ENCODE measurements at regions not wholly inside any gene's neighbourhood (a gene's known extent, or its start where the extent isn't known, plus 50 kb on each side); places are given as distances from the start of the nearest gene placed in this dataset.

- DNase-seq (ENCODE audit: low spot score) = no peak
Measured at GRCh38 chr20:19807946-19808330, 49.9 kb downstream of the RIN2 start.

GRCh38 chr20:19808498-19808897 lies 50.4 kb downstream of the RIN2 start:
- DNase-seq (ENCODE audit: low spot score) = no peak

DNA sequence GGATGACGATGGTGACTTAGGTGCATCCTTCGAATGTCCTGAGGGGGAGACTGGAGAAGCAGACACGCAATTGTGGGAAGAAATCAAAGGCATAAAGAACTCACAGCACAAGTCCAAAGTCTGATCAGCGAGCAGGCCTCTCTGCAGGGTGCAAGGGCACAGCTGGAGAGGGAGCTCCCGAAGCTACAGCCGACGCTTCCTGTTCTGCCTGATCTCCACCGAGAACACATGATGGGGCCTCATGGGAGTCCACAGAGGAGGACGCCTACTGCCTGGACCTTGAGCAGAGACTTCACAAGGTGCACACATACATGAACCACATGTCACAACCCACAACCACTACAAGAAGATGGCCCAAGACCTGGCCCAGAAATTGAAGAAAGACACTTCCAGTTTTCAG lies 51.4 kb downstream of the RIN2 start:
- DNase-seq (ENCODE audit: low spot score) = no peak

DNA sequence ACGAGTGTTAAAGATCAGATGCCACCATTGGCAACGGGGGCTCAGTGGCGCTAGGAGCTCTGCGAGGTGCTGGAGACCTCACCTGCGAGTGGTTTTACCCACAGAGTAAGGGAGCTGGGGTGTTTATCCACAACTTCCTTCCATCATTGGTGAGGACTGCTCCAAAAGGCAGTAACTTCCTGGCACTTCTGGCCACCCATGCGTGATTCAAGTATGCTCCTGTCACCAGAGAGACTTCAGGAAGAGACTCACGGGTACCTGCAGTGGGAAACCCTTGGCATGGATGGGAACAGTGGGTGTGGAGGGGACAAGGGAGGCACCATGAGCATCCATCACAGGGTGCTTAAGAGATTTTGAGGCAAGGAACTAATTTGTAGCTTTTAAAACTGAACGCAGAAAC lies 53.2 kb downstream of the RIN2 start:
- no peak for DNase-seq (ENCODE audit: low spot score)

- DNase-seq (ENCODE audit: low spot score) = no peak
Measured at GRCh38 chr20:19812056-19812455, 54.0 kb downstream of the RIN2 start.

DNA sequence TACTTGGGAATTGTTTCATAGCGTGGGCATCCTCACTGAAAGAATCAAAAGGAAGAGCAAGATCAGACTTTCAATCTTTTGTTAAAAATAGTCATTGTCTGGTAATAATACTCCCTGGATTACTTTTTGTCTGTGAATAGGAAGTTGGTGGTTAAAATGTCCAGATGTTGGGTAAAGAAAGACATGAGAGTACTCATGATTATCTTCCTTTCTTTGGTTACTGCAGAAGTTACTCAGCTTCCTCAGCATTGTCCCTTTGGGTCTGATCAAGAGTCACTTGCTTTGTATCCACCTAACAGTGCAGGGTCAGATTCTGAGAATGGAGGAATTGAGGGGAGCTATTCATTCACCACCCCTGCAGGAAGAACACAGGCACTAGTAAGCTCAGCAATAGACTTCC lies 54.6 kb downstream of the RIN2 start:
- DNase-seq (ENCODE audit: low spot score) = no peak

- peak; percentile 25 for DNase-seq (ENCODE audit: low spot score)
Measured at GRCh38 chr20:19813846-19814640, 56.0 kb downstream of the RIN2 start.

DNA sequence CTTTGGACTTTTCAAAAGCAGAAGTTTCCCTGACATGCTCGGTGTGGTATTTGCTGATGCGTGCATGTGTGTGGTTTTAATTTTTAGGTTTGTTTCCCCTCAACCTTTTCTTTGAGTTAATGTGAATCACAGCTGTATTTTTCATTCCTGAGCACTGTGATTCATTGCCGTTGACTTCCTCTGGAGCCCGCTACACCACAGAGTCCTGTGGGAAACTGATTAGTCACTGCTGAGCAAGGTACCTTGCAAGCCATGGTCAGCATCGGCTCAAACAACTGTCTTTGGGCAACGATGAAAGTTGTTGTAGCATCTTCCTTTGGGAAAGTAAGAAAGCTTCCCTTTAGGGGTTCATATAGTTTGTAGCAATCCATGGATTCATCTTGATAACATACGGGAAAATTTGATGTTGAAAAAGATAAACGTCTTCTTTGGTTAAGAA lies 57.5 kb downstream of the RIN2 start:
- DNase-seq (ENCODE audit: low spot score) = no peak

- DNase-seq (ENCODE audit: low spot score) = no peak
Measured at GRCh38 chr20:19816386-19816785, 58.3 kb downstream of the RIN2 start.

- DNase-seq (ENCODE audit: low spot score) = no peak
Measured at GRCh38 chr20:19817017-19817416, 59.0 kb downstream of the RIN2 start.

DNA sequence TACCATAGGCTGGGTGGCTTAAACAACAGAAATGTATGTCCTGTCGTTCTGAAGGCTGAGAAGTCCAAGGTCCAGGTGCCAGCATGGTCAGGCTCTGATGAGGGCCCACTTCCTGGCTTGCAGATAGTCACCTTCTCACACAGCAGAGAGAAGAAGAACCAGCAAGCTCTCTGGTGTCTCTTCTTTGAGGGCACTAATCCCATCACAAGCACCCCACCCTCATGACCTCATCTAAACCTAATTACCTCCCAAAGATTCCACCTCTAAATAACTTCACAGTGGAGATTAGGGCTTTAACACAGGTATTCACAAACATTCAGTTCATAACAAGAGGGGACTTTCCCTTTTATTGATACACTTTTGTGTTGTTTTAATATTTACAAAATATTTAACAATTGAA lies 61.1 kb downstream of the RIN2 start:
- DNase-seq (ENCODE audit: low spot score) = no peak

GRCh38 chr20:19820555-19821211 lies 62.6 kb downstream of the RIN2 start:
- no peak for DNase-seq (ENCODE audit: low spot score)

DNA sequence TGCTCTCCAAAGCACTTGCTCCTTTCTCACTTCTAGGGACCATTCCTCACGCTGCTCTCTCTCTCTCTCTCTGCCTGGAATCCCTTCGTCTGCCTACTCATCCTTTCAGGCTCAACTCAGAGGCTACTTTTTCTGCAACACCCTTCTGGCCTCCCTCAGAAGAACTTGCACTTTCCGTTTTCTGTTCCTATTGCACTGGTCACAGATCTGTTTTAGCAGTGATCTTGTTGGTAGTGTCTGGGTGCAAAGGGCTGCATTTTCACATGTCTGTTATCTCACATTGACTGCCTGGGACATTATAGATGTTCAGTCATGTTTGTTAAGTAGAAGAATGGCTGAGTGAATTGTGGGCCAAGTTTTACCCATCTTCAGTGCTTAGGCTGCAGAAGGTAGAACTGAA lies 63.5 kb downstream of the RIN2 start:
- DNase-seq (ENCODE audit: low spot score) = no peak

GRCh38 chr20:19823216-19823615 lies 65.2 kb downstream of the RIN2 start:
- DNase-seq (ENCODE audit: low spot score) = no peak

DNA sequence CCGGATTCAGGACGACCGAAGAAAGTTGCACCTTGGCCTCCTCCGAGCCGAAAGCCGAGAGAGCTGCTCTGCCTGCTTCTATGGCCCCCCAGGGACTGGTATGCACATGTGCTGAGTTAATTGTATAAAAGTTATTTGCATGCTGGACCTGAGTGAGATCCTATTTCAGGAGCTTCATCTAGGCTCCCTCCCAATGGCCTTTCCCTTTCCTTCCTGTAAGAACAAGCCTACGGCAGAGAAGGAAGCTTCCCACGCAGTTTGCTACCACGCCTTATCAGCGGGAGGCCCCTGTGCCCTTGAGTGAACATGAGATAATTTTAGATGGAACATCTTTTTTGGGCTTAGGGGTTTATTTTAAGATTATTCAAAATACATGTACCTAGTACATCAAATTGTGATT lies 65.9 kb downstream of the RIN2 start:
- peak; percentile 64 for DNase-seq (ENCODE audit: low spot score)

DNA sequence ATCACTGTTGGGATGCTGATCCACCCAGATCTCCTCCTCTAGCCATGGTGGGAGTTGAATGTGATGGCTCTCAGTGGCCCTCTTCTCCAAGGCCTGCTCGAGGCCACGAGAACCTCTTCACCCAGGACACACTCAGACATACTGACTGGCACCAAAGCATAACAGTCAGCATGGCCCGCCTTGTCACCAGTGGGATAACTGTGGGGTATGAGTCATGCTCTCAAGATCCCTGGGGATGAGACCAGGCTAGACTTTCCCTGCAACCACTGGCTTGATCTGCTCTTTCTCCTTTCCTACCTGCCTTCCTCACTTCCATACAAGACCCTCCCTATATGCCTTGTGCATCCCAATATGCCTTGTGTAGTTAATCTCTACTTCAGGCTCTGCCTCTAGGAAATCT lies 66.8 kb downstream of the RIN2 start:
- DNase-seq (ENCODE audit: low spot score) = no peak

DNA sequence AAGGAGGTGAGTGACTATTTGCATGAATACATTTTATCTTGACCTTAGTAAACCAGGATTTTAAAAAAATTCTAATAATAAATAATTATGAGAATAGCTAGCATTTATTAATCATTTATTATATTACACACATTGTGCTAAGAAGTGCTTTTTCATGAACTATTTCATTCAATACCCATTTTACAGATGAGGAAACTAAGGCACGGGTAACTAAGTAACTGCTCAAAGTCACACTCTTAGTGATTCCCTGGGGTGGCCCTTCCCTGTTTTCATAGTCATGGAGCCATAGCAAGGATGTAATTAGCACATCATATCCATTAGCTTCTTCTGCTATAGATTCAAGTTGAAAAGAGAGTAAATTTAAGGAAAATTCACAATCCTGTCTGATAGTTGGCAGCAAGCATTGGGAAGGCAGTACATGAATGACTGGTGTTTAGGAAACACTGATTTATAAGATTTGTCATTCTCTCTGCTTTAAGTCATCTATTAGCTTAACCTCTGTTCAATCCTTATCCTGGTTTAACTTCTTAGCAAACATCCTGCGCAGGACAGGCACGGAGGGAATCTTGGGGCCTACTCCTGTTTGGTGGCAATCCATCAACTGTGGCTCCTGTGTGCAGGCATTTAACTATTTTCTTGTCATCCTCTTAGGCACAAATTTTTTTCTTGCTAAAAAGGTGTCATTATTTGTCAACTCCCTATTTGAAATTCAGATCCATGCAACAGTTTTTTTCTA lies 68.3 kb downstream of the RIN2 start:
- DNase-seq (ENCODE audit: low spot score) = no peak

- no peak for DNase-seq (ENCODE audit: low spot score)
Measured at GRCh38 chr20:19827818-19828217, 69.8 kb downstream of the RIN2 start.

DNA sequence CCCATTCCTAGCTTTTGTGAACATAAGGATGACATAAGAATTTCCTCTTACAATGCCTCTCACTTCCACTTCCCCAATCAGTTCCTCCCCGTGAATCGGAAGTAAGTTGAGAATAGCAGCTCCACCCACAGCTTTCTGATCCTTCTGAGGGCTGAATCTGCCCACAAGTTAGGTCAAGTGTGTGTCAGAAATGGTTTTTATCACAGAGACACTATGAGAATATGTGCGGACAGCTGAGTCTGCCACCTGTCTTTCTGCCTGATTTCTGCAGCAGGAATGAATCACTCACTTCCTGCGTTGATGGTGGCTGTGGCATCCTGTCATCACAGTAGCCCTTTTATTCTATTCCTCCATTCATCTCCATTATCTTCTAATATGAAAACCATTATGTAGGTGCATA lies 70.2 kb downstream of the RIN2 start:
- peak; percentile 50 for DNase-seq (ENCODE audit: low spot score)

- no peak for DNase-seq (ENCODE audit: low spot score)
Measured at GRCh38 chr20:19830211-19830785, 72.2 kb downstream of the RIN2 start.

DNA sequence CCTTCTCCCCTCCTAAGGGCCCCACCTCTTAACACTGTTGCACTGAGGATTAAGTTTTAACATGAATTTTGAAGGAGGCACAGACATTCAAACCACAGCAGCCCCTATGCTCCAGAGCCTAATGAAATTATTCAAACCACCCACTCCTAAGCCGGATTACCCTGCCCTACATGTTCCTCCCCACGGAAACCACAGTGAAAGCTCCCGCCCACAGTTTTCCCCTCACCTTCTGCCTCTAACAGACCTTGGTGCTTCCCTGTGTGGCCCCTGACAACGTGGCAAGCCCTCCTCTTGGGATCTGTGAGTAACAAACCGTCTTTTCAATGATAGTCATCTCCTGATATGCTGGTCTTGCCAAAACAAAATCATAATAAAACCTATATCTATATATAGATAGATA lies 74.8 kb downstream of the RIN2 start:
- DNase-seq (ENCODE audit: low spot score) = no peak

GRCh38 chr20:19833395-19833794 lies 75.3 kb downstream of the RIN2 start:
- DNase-seq (ENCODE audit: low spot score) = no peak

DNA sequence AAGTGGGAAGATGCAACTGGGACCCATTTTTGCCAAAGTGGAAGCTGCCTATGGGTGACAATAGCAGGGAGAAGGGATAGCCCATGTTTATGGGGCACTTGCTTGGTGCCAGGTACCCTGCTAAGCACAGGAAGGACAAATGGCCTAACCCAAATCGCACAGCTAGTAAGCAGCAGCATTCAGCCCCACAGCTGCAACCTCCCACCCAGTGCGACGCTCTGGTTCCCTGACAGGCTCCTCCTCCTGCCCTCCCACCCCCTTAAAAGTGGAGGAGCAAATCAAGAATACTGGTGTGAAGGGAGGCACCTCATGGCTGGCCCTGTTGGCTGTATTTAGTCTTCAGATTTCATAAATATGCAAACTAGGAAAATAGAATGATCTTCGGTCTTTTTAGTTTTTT lies 76.2 kb downstream of the RIN2 start:
- no peak for DNase-seq (ENCODE audit: low spot score)

Data from putamen (tissue), 1 donor.